LHCN-M2 (cell line): ENCODE measurements at regions not wholly inside any gene's neighbourhood (a gene's known extent, or its start where the extent isn't known, plus 50 kb on each side); places are given as distances from the start of the nearest gene placed in this dataset.
A peak's percentile ranks its signal among the peaks of the same experiment; 100 is the strongest.

Experiments
- DNase-seq: peaks from one replicate; pipeline ENCODE4 v3.0.0-alpha.2; 2012; ENCODE audit warnings: low read depth

GRCh38 chr14:58697930-58698642, 60.3 kb downstream of the DACT1 start:
- no peak for DNase-seq

DNA sequence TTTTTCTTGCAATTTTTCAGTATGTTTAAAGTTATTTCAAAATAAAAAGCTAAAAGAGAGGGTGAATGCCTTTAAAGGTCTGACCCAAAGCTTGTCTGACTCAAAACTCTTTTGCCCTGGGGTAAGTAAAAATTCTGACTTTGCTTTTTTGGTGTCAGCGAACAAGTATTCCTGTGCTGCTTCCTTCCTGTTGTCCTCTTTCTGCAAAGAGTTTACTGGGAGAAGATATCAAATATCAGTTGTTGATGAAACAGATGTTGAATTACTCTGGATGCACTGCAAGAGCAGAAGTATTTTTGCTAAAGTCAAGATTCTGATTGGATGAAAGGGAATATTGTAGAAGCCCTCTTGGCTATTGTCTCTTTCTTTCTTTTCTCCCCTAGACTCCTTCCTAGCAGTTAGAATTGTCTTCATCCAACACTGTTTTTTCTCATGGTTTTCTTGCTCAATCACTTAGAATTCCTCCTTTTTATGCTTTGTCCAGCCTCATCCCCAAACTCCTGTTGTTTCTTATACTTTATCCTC, 62.0 kb downstream of the DACT1 start:
- DNase-seq: no peak

DNA sequence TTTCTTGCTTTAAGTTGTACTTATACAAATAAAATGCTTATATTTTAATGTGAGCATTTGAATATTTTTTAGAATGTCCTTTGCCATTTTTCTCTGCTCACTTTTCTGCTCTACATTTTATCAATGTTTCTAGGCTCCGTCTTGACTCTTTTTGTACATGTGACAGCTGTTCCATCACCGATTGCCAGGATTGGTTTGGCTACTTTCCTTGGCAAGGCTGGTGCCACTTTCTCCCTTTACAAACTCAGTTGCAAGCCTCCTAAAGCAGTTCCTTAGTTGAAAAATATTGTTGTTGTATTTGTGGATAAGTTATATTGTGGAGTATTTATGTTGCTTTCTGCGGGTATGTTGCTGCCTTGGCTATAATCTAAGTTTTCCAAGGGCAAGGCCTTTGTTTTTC, 63.4 kb downstream of the DACT1 start:
- DNase-seq: no peak

GRCh38 chr14:58701604-58702003, 63.8 kb downstream of the DACT1 start:
- no peak for DNase-seq

- DNase-seq: no peak
Observed at GRCh38 chr14:58702441-58703160, 64.8 kb downstream of the DACT1 start.

DNA sequence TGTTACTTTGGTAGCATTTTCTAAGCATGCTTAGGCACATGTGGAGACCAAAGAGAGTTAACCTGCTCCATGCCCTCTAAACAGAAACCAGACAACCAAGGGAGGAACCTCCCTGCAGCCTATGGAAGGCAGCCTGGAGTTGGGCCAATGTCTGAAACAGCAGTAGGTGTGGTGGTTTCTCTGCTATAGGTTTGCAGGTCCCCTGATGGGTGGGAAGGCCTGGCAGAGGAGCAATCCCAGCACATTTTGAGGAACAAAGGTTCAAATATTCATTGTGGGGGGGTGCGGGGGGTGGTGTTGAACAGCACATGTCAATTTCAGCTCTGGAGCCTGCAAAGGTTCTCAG, 65.4 kb downstream of the DACT1 start:
- no peak for DNase-seq

DNA sequence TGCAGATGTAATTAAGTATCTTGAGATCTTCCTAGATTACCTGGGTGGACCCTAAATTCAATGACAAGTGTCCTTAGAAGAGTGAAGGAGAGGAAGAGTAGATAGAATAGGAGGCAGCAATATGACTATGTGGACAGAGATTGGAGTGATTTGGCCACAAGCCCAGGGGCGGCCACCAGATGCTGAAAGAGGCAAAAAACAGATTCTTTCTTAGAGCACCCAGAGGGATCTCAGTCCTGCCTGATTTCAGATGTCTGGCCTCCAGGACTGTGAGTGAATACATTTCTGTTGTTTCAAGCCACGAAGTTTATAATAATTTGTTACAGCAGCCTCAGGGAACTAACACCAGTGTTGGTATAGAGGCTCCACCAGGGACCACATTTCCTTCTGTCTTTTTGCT, 67.3 kb downstream of the DACT1 start:
- no peak for DNase-seq

DNA sequence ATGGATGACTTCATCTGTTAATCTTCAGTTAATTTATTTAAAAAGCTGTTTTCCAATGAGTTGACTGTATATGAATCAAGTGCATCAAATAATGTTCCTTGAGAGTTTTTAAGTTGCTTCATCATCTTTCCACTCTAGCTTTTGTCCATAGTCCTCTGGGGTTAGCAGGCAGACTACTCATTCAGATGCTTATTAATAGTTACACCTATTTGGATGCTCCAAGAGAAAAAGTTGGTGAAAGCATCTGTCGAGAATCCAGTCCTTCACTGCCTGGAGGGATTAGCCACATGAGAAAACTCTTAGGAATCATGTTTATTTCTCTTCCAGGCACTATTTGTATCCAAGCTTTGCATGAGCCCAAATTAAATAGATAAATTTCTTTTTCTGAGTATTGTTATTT, 70.2 kb downstream of the DACT1 start:
- no peak for DNase-seq

DNA sequence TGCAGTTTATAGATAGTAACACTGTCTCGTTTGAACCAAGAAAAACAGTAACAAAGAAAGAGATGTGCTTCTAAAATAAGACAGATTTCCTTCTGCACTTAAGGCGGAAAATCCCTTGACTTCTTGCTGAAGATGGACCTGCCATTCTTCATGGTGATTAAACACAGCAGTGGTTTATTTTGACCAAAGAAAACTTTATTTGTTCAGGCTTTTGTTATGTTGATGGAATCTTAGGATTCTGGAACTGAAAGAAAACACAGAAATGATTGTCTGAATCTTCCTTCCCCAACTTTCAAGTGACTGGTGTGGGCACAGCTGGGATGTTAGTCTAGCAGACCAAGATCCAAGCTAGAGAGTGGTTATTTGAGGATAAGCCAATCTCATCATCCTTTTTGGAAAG, 72.2 kb downstream of the DACT1 start:
- DNase-seq: no peak

- no peak for DNase-seq
Observed at GRCh38 chr14:58711382-58711781, 73.6 kb downstream of the DACT1 start.

DNA sequence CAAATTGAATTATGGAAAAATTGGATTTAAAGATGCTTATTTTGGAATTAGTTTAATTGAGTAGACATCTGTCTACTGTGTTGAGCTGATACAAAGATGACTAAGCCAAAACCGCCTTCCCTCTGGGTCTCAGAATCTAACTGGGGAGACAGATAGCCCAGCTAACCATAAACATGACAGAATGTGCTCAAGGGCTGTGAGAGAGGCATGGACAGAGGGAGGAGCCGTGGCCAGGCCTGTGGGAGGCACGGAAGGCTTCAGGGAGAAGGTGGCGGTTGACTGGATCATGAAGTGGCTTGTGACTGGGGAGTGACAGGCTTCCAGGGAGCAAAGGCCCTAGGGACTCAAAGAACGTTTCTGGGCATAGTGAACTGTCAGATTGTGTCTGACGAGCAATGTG, 74.6 kb downstream of the DACT1 start:
- peak; percentile 35 for DNase-seq

- no peak for DNase-seq
Observed at GRCh38 chr14:58713677-58714076, 75.9 kb downstream of the DACT1 start.

GRCh38 chr14:58716706-58717105, 78.9 kb downstream of the DACT1 start:
- peak; percentile 23 for DNase-seq

DNA sequence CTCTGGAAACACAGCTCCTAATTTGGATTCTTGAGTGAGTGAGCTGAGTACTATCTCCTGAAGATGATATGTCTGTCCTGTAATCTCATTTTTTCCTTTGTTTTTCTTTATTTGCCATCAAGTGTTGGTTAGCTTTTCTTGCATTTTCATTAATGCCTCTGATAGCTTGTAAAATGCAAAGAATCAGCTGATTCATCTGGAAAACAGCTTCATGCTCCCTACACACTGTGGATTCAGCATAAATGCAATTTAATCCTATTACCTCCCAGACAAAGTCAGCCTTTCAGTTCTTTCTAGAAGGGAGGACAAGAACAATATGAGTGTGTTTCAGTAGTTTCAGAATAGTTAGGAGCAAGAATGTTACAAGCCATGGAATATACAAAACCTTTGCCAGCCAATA, 79.4 kb downstream of the DACT1 start:
- no peak for DNase-seq

- peak; percentile 95 for DNase-seq
Observed at GRCh38 chr14:58717813-58718212, 80.1 kb downstream of the DACT1 start.

GRCh38 chr14:58718226-58719205, 80.8 kb downstream of the DACT1 start:
- DNase-seq: peak; percentile 58

GRCh38 chr14:58721723-58722122, 84.0 kb downstream of the DACT1 start:
- DNase-seq: no peak

DNA sequence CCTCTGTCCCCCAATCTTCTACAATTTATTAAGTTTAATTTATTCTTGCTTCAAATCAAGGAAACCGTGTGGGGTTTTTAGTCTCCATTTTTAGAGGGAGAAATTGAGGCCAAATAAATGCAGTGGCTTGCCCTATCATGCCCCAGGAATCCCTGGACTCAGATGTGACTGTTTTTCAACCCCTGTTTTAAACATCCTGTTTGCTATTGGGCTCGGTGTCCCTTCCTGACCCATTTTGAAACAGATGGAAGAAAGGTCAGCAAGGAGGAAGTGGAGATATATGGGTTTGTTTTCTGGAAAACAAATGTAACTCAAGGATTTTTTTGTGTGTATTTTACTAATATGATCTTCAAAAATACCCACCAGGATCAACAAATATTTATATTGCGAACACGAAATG, 84.7 kb downstream of the DACT1 start:
- DNase-seq: peak; percentile 77

DNA sequence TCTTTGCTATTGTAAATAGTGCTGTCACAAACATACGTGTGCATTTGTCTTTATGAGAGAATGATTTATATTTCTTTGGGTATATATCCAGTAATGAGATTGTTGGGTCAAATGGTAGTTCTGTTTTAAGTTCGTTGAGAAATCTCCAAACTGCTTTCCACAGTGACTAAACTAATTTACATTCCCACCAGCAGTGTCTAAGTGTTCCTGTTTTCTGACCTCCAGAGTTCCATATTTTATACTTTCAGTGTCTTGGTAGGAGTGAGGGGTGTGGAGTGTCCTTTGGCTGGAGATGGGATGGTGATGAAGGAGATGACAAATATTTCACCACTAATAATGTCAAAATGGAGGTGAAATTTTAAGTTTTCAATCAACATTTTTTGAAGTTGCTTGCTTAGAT, 86.4 kb downstream of the DACT1 start:
- no peak for DNase-seq

DNA sequence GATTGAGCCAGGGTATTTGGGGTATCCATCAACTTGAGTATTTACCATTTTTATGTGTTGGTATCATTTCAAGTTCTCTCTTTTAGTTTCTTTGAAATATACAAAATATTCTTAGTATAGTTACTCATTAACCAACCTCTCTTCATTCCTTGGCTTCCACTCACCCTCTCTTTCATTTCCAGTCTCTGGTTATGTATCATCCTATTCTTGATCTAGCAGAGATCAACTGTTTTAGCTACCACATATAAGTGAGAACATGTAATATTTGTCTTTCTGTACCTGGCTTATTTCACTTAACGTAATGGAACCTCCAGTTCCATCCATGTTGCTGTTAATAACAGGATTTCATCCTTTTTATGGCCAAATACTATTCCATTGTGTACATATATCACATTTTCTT, 86.9 kb downstream of the DACT1 start:
- DNase-seq: no peak

DNA sequence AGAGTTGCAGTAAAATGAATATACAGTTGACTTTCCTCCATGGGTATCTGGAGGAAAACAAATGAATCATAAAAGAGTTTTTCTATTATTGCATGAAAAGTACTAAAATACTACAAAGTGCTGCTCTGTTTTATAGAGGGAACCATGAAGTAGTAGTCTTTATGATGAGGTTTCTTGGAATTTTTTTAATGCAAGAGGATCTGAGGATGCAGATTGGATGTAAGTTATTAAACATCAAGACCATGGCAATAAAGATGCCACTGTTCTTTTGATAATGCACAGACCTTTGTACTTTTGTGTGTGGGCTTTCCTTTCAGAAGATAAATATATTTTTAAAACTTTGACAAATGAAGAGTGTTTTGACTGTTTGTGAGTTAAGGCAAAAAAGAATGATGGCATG, 87.5 kb downstream of the DACT1 start:
- DNase-seq: no peak

DNA sequence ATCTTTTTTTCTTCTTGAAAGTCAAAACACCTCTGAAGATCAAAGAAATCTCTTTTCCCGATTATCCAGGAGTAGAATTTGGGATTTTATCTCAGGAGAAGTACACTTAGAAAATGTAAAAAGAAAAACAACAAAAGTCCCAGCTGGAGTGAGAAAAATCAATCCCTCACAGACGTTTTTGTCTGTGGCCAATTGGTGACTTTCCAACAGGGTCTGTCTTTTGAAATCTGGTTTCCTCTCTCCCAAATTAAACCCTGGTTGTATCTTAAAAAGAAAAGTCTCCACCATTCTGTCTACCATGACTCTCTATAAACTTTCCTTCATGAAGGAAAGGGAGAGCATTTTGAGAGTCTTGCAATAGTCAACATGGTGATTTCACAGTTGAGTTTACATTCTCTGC, 88.1 kb downstream of the DACT1 start:
- DNase-seq: no peak
